ENCODE measurements at regions not wholly inside any gene's neighbourhood (a gene's known extent, or its start where the extent isn't known, plus 50 kb on each side); places are given as distances from the start of the nearest gene placed in this dataset.

DNA sequence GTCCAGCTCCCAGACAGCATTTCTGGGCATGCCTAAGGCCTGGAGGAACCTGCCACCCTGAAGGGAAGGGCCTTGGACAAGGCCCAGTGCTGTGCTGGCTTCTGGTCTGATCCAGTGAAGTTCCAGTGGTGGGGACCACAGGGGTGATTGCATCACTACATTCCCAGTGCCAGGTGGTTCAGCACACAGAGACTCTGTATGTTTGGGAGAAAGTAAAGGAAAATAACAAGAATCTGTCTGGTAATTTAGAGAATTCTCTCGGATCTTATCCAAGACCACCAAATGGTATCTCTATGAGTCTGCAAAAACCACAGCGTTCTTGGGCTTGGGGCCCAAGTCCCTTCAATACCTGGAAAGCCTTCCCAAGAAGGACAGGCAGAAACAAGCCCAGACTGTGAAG, 131.8 kb upstream of the MAD2L1 start:
- Histone ChIP-seq H3K27me3 (ENCODE audit: low read depth) (no peaks in the 10 kb centered on the region), H3K27ac (replicated peaks) (no peak overlapping the region), H3K4me3 (no peak overlapping the region), H3K4me1 (no peaks in the 10 kb centered on the region), H3K9me3 (replicated peaks) (no peaks in the 10 kb centered on the region), H3K36me3 (no peaks in the 10 kb centered on the region)
- DNase-seq, result no peak
- TF ChIP-seq, protein P1, sequence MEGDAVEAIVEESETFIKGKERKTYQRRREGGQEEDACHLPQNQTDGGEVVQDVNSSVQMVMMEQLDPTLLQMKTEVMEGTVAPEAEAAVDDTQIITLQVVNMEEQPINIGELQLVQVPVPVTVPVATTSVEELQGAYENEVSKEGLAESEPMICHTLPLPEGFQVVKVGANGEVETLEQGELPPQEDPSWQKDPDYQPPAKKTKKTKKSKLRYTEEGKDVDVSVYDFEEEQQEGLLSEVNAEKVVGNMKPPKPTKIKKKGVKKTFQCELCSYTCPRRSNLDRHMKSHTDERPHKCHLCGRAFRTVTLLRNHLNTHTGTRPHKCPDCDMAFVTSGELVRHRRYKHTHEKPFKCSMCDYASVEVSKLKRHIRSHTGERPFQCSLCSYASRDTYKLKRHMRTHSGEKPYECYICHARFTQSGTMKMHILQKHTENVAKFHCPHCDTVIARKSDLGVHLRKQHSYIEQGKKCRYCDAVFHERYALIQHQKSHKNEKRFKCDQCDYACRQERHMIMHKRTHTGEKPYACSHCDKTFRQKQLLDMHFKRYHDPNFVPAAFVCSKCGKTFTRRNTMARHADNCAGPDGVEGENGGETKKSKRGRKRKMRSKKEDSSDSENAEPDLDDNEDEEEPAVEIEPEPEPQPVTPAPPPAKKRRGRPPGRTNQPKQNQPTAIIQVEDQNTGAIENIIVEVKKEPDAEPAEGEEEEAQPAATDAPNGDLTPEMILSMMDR (IDR thresholded peaks at IDR 0.05; ENCODE audit: borderline replicate concordance), result no peak
- intact Hi-C loops (cut with micrococcal nuclease), result no loop called here

DNA sequence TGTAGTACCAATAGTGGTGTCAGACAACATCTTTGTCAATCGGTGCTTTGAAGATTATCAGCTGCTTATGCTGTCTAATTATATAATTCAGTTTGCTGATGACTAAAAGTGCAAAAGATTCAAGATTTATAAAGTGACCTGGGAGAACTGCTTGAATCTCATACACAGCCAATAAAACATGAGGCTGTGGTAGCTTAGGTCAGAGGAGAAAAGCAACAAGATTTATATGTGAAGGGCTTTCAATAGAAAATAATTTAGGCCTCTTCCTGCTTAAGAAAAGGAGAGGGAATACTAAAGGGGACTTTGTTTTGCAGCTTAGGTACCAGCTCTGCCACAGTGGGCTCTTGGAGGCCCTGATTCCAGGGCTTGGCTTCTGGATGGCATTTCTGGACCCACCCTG, 111.0 kb upstream of the MAD2L1 start:
- Histone ChIP-seq H3K4me3 (no peak overlapping the region), H3K27ac (replicated peaks) (no peak overlapping the region), H3K9me3 (replicated peaks) (peaks cover 22% of the 10 kb centered on the region), H3K4me1 (no peaks in the 10 kb centered on the region), H3K36me3 (no peaks in the 10 kb centered on the region), H3K27me3 (ENCODE audit: low read depth) (no peaks in the 10 kb centered on the region)
- no peak for DNase-seq
- TF ChIP-seq, protein P1 (IDR thresholded peaks at IDR 0.05; ENCODE audit: borderline replicate concordance), result no peak
- intact Hi-C loops (cut with micrococcal nuclease), result no loop called here

DNA sequence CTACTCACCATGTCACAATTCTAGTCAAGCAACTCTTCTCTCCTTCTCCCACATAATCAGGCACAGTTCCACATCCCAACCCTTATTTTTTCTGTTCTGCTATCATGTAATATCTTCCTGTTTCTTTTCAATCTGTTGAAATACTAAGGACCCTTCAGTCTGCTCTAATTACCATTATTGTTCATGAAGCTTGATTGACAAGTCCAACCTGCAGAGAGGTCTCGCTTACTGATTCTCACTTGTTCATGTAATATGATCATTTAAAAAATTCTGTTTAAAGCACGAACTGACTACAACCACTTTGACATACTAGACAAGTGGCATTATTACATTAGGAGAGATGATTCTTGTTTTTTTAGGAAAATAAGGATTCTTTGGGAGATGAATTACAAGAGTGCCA, 108.6 kb upstream of the MAD2L1 start:
- intact Hi-C loops (cut with micrococcal nuclease), result no loop called here
- no peak overlapping the region for H3K27ac ChIP-seq (replicated peaks)
- TF ChIP-seq, protein P1 (IDR thresholded peaks at IDR 0.05; ENCODE audit: borderline replicate concordance), result no peak
- no peaks in the 10 kb centered on the region for H3K36me3 ChIP-seq
- H3K27me3 ChIP-seq (ENCODE audit: low read depth), result no peaks in the 10 kb centered on the region
- no peak overlapping the region for H3K4me3 ChIP-seq
- DNase-seq, result no peak
- peaks cover 11% of the 10 kb centered on the region for H3K9me3 ChIP-seq (replicated peaks)
- H3K4me1 ChIP-seq, result no peaks in the 10 kb centered on the region

DNA sequence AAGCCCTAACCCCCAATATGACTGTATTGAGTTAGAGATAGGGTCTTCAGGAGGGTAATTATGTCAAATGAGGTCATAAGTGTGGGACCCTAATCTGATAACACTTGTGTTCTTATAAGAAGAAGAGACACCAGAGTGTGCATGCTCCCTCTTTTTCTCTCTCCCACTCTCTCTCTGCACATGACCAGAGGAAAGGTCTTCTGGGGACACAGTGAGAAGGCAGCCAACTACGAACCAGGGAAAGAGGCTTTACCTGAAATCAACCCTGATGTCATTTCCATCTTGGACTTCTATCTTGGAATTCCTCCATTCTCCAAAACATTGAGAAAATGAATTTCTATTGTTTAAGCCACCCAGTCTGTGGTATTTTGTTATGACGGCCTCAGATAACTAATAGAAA, 97.2 kb upstream of the MAD2L1 start:
- Histone ChIP-seq H3K4me1 (peaks cover 13% of the 10 kb centered on the region), H3K36me3 (no peaks in the 10 kb centered on the region), H3K9me3 (replicated peaks) (no peaks in the 10 kb centered on the region), H3K27ac (replicated peaks) (no peak overlapping the region), H3K27me3 (ENCODE audit: low read depth) (no peaks in the 10 kb centered on the region), H3K4me3 (no peak overlapping the region)
- TF ChIP-seq, protein P1 (IDR thresholded peaks at IDR 0.05; ENCODE audit: borderline replicate concordance), result no peak
- intact Hi-C loops (cut with micrococcal nuclease), result no loop called here
- no peak for DNase-seq

DNA sequence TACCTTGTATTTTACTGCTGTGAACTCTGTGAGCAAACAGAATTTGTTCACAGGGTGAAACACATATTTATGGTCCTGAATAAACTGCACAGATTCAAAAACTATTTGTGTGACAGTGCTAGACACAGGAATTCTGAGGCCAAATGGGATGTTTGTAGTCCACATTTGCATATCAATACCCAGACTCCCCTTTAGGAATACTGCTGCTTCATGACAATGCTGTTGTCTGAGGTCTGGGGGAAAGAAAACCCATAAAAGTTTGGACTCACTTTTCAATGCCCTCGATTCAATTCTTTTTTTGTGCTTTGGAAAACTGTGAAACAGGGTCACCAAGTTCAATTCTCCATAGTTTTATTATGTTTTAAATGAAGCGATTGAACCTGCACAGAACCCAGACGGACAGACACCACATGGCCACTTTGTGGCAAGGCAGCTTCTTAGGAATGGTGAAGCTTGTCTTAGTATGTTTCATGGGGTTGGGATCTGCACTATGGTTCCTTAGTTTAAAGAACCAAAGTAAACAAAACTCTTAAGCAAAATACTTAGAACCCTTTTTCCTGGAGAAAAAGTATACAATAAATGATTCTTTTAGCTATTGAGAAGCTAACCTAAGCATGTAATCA, 92.3 kb upstream of the MAD2L1 start:
- no peak overlapping the region for H3K27ac ChIP-seq (replicated peaks)
- H3K4me1 ChIP-seq, result peaks cover 6% of the 10 kb centered on the region
- intact Hi-C loops (cut with micrococcal nuclease), result loop anchor here (5.0 kb wide), 2 partner anchors 943 to 1093 kb away; no protein-coding TSS in a partner anchor
- DNase-seq, result no peak
- TF ChIP-seq, protein P1 (IDR thresholded peaks at IDR 0.05; ENCODE audit: borderline replicate concordance), result no peak
- H3K36me3 ChIP-seq, result no peaks in the 10 kb centered on the region
- no peak overlapping the region for H3K4me3 ChIP-seq
- no peaks in the 10 kb centered on the region for H3K27me3 ChIP-seq (ENCODE audit: low read depth)
- H3K9me3 ChIP-seq (replicated peaks), result no peaks in the 10 kb centered on the region

Data from left ventricle myocardium inferior (tissue), 1 donor.